GM19397 (cell line): ENCODE measurements at regions not wholly inside any gene's neighbourhood (a gene's known extent, or its start where the extent isn't known, plus 50 kb on each side); places are given as distances from the start of the nearest gene placed in this dataset.

Source experiments
- ATAC-seq: cut with Tn5 transposase; IDR thresholded peaks from one replicate; pipeline ENCODE4 v1.9.1; 2021; ENCODE audit warnings: mild to moderate bottlenecking, moderate library complexity; ENCODE audit not compliant: unreplicated experiment

GRCh38 chr7:25653384-25653783 lies 425.1 kb upstream of the NPVF start:
- ATAC-seq = no peak

DNA sequence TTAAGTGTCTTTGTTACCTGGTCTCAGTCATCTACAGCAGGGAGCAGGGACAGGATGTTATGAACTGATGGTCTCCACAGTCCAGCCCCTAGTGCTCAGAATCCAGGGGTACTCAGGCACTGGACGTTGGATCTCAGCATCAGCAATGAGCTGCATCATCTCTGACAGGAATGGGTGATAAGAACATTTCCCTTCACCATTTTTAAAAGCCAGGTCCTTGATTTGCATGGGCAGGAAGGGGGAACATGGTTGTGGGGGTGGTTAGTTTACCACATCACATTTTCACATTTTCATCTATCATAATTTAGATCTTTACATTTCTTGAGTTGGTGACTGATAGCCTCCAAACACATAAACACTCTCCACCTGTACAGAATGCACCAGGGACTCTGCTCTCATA lies 427.8 kb upstream of the NPVF start:
- ATAC-seq = no peak

GRCh38 chr7:25656581-25657026 lies 428.3 kb upstream of the NPVF start:
- ATAC-seq = no peak

DNA sequence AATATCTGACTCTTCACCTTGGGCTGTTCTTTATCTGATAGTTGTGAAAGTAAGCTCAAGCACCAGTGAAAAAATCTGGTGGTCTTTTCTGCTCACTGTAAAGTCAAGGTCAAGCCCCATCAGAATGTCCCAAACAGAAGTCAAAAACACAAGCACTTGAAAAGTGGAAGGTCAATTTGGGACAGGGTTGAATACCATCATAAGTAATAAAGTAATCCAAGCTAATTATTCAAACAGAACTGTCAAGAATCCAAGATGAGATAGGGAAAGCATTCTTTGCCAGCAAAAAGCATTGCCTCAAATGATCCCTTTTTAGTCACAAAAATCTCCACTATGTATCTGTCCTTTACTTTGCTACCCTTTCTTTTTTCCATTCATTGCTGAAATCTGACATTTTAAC lies 430.1 kb upstream of the NPVF start:
- no peak for ATAC-seq

- no peak for ATAC-seq
These were observed 431.6 kb upstream of the NPVF start for GRCh38 chr7:25659841-25660240.

DNA sequence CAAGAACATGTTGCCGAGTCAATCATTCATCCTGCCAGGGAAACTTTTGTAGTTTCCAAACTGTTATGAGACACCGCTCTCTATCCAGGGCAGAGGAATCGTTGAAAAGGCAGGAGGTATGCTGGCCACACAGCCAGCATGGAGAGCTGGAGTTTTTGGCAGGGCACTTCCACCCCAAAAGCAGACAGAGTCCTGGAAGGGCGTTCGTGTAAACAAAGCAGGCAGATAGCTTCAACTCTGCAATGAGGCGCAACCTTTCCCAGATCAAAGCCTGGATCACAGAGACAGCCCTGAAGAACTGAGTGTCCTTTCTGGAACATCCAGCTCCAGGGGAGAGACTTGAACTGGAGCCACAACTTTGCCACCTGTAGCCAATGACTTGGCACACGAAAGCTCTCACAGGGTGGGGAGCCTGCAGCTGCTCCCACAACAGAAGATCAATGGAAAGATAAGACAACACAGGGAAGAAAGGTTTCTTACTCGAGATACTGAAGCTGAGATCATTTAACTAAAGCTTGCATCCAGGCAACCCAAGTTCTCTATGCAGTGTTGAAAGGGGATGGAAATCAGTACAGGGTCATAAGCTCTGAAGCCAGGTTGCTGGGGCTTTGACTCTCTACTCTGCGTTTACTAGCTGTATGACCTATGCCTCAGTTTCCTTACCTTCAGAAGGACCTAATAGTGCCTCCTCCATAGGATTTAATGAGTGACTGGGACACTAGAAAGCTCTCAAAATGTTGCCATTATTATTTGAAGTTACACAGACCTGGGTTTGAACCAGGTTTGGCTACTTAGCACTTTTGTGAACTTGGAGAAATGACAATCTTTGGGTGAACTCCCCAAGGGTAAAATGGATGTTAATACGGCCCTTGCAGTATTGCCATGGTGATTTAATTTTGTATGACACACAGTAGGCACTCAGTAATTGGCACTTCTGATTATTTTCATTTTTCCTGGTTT lies 434.8 kb upstream of the NPVF start:
- no peak for ATAC-seq

DNA sequence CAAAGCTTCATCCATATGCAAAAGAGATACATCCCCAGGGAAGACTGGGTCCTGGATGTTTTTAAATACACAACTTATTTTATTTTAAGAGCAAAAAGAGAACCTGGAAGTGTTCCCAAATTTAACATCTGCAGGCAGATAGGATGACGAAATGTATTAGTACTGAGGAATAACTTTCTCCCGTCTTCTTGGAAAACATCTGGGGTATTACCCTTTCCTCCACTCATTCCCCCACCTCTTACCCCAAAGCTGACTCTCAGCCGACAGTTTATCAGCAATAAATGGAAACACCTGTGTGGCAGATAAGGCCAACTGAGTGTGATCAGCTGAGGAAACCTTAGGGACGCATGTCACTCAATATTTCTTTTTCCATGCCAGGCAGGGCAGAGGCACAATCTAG lies 435.6 kb upstream of the NPVF start:
- no peak for ATAC-seq

DNA sequence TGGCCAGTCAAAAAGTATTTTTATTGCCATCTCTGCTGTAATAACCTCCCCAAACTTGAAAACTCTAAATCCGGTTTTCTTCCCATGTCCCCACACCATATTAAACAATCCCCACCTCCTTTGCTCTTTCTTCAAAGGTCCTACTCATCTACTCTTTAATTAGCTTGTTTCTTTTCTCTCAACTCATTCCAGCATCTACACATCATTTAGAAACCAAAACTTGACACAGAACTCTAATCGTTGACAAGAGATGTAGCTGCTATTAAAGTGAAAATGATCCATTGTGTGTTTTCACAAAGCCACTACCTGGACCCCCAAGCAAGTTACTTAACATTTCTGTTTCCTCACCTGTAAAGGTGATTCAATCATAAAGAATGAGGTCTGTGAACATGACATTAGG lies 436.3 kb upstream of the NPVF start:
- no peak for ATAC-seq

DNA sequence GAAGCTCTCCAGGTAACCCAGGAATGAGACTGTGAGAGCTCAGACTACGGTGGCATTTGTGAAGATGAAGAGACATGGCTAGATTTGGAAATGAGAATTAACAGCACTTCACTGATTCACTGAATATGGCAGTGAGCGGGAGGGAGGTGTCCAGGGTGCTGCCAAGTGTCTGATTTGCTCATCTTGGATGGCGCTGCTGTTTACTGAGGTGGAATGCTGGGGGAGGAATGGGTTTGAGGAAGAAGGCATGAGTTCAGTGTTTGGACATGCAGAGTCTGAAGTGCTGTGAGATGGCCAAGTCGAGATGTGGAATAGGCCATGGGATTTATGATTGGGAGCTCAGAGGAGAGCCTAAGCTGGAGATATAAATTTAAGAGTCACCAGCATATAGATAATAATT lies 437.1 kb upstream of the NPVF start:
- no peak for ATAC-seq

DNA sequence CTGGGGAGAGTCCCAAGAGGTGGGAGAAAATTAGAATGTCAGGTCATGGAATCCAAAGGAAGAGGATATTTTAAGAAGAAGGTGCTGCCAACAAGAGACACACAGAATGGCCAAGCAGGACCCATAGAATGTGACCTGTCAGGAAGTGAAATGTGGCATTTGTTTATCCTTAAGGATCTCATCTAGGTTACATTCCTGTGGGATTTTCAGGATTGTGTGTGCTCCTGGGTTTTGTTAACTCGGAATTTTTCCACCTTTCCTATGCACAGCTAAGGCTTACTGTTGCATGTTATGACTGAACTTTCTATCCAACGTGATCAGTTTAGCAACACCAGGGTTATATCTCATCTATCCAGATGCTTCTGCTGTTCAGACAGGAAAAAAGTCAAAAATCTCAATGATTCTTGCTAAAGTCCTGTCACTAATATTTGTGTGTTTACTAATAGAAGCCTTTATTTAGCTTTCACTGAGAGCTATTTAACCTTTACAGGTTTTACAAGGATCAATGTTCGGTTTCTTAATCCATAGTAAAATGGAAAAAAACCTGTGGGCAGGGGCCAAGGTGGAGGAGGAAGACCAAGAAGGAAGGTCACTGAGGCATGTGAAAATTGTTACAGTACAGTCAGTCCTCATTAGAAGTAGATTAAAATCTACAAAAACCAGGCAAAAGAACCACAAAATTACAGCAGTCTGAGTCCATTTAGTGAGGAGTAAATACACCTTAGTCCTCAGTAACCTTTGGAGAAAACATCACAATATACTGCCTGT lies 437.8 kb upstream of the NPVF start:
- ATAC-seq = no peak

DNA sequence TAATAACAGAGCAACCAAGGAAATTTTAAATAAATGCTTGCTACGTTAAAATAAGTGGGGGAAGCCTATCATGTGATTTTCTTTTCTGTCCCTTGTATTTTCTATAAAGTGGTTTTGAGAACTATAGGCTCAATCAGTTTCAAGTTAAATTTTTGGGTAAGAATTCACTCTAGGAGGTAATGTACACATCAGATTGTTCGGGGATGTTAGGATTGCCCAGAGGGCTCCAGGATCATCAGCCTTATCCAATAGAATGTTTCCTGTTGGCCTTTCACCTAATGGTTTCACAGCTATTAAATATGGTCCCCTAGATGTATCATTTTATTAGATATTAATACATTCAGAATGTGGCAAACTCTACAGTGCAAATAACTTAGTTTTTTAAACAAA lies 438.4 kb upstream of the NPVF start:
- ATAC-seq = no peak

- ATAC-seq = no peak
These were observed 441.0 kb upstream of the NPVF start for GRCh38 chr7:25669281-25669781.

DNA sequence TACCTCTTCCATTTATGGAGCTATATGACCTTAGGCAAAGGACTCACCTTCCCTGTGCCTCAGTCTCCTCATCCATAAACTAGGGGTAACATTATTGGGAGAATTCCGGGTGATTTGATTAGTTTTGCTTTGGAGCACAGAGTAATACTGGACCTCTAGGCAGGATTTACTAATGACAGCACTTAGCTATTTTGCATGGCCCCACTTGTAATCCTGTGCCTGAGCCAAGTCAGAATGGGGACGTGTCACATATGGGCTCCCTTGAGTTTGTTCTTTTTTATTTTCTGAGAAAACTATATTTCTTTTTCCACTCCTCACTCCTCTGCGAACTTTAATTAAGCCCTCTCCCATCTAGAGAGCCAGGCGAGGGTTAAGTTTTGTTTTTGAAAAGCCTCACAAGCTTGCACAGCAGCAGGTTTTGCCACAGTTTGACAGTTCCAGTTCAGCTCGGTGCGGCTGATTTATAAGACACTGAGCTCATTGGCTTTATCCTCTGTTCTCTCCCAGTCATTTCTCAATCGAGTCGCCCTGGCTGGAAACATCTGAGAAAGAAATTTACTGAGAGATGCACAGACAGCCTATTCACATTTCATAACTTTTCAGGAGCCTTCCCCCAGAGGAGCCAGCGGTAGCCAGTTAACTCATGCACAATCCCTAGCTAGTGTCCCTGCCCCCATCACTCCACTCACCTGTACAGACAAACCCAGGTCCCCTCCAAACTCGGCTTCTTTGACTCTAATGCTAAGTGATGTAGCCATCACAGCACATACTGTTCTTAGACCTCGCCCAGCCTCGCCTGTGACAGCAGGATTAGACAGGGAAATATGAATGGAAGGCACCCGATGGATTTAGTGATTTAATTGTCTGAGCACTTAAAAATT lies 441.9 kb upstream of the NPVF start:
- ATAC-seq = no peak

DNA sequence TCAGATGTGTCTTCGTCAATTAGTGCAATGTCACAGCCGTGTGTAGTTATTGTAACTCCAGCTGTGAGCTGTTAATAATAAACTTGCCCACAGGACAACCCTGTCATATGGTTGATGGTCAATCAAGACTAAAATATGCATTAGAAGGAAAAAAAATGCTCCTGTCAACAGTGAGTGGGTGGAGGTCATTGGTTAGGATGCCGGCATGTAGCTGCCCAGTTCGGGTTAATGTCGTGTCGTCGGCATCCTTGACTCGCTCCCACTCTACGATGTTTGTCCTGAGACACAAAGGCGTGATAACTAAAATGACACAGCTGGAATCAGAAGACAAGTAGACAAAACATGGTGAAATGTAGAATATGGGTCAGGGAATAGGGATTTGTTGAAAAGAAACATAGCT lies 442.8 kb upstream of the NPVF start:
- no peak for ATAC-seq

DNA sequence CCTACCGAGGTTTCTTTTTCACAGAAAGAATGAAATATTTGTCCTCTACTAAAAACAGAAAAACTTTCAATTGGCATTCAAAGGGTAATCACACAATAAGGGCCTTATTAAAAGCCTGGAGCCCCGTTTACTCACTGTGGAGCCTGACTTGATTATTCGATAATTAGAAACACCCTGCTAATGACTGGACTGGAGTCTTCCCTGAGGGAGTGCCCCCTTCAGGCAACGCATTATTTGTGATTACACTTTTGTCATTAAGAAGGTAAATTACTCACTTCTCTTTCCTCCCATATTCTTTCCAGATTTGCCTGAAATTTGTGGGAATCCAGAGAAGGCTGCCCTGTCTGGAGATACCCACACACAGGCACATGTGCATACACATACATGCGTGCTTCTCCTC lies 444.2 kb upstream of the NPVF start:
- no peak for ATAC-seq

DNA sequence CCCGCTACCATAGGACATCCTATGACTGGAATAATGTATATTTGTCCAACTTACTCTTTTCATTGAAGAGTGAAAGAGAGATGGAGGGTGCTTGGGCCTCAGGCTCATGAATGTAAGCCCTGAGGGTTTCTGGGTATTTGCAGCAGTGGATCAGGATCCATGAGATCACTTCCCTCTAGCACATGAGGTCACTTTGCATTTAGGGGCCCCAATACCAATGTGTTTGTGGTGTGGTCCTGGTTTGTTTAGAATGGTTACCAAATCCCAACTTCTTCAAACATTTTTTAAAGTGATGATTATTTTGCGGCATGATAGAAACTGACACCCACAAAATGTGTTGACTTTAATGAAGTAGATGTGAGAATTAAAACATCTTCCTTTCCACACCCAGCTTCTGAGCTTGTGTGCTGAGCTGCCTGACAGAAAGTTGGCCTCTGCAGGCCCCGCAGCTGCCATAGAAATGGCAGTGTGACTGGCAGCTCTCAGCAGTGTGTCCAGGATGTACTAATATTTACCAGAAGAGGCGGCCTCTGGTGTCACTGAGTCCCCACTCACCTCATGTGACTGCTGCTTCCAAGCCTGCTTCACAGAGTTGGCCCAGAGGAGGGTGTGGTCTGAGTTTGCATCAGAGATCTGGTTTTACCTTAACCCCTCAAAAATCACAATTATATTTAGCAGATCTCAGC lies 447.6 kb upstream of the NPVF start:
- no peak for ATAC-seq

DNA sequence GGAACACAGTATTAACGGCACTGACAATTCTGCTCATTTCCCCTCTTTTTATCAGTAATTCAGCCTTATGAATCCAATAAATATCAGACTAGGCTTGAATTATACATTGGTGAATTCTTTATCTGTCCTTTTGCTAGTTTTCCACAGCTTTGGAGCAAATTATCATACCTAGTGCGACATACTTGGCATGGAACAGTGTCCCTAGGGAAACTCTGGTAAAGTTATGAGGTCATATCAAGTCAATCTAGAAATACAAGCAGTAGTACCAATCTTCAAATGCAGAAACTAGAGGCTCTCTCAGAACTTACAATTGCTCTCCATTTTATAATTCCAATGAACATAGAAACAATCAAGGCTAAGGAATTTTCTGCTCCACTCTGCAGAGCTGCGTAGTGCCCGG lies 449.3 kb upstream of the NPVF start:
- ATAC-seq = no peak

DNA sequence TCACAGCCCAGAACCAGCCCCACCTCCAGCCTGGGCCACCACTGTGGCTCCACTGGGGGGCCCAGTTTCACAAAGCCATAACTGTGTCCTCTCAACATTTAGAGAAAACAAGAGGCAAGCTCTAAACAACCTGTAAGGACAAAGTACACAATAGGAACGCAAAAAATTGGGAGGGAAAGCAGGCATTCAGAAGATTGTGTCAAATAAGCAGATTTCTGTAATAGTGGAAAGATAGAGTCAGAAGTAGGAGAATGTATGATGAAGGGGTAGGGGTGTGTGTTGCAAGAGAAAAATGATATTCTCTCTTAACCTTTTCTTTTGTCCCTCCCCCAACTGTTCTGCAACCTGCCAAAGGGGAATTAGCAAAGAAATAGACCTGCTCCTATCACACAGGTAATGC lies 449.9 kb upstream of the NPVF start:
- ATAC-seq = no peak

GRCh38 chr7:25680636-25681035 lies 452.4 kb upstream of the NPVF start:
- no peak for ATAC-seq

- ATAC-seq = no peak
These were observed 456.1 kb upstream of the NPVF start for GRCh38 chr7:25684360-25684759.
